Left ventricle myocardium inferior (tissue), 1 donor: ENCODE measurements at regions not wholly inside any gene's neighbourhood (a gene's known extent, or its start where the extent isn't known, plus 50 kb on each side); places are given as distances from the start of the nearest gene placed in this dataset.

Source experiments
- DNase-seq: peaks from one replicate; pipeline ENCODE4 v3.0.0-alpha.2; 2020
- H3K27ac ChIP-seq: fragments of 200-600 bp; replicated peaks from 2 replicates; pipeline ENCODE4 v1.8.0; 2021
- H3K27me3 ChIP-seq: fragments of 200-600 bp; 2 replicates; pipeline ENCODE4 v1.8.0; 2021; ENCODE audit warnings: low read depth
- H3K36me3 ChIP-seq: fragments of 200-600 bp; 2 replicates; pipeline ENCODE4 v1.8.0; 2021
- H3K4me1 ChIP-seq: fragments of 200-600 bp; 2 replicates; pipeline ENCODE4 v1.8.0; 2021
- H3K4me3 ChIP-seq: fragments of 200-600 bp; 2 replicates; pipeline ENCODE4 v1.8.0; 2021; ENCODE audit warnings: mild to moderate bottlenecking, moderate library complexity
- H3K9me3 ChIP-seq: fragments of 200-600 bp; replicated peaks from 2 replicates; pipeline ENCODE4 v1.8.0; 2021
- CTCF ChIP-seq: fragments of 200-600 bp; IDR thresholded peaks from 2 replicates; pipeline ENCODE4 v1.8.0; 2021; ENCODE audit warnings: antibody characterized with exemption, mild to moderate bottlenecking, borderline replicate concordance
- intact Hi-C: fragments of 100-400 bp; cut with micrococcal nuclease; formaldehyde crosslinking; loops from one replicate; pipeline ENCODE4 v1.11.0; 2022
- donor health status: DM: no; HTN: yes; CAD: no; lungs with severe emphysema.

- Histone ChIP-seq H3K9me3 (no peaks in the 10 kb centered on the region), H3K36me3 (no peaks in the 10 kb centered on the region), H3K27me3 (no peaks in the 10 kb centered on the region), H3K4me3 (no peak overlapping the region), H3K4me1 (no peaks in the 10 kb centered on the region), H3K27ac (no peak overlapping the region)
- TF ChIP-seq CTCF, result no peak
- intact Hi-C loops, result no loop called here
- no peak for DNase-seq
Measured at GRCh38 chr1:87899746-87900145, 571.1 kb downstream of the LMO4 start.

DNA sequence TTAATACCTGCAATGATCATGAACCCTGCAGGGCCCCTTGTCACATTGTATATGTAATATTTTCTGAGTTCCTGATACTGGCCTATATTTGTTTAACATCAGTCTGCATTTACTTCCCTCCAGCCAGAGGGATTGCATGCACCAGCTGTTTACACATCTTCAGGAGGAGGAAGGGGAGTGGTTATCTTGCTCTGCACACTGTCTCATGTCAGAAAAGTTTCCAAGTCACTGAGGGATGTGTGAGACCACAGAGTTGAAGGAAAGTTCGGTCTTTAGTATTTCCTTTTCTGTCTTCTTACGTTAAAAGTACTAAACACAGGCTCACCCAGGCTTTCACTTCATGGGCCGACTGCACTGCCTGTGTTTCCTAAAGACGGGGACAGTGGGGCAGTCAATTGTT lies 574.1 kb downstream of the LMO4 start:
- no peaks in the 10 kb centered on the region for H3K4me1 ChIP-seq

GRCh38 chr1:87903242-87903641 lies 574.6 kb downstream of the LMO4 start:
- no peak for TF ChIP-seq CTCF
- no peaks in the 10 kb centered on the region for H3K4me1 ChIP-seq
- H3K27ac ChIP-seq, result peak overlapping the region; percentile 7

More for the DNA sequence above, 574.1 kb downstream of the LMO4 start:
- no peak for TF ChIP-seq CTCF
- DNase-seq, result no peak
- peak overlapping the region; percentile 7 for H3K27ac ChIP-seq
- peaks cover 3% of the 10 kb centered on the region for H3K9me3 ChIP-seq
- intact Hi-C loops, result no loop called here
- H3K4me3 ChIP-seq, result no peak overlapping the region
- H3K36me3 ChIP-seq, result no peaks in the 10 kb centered on the region
- no peaks in the 10 kb centered on the region for H3K27me3 ChIP-seq

GRCh38 chr1:87904651-87905050 lies 576.0 kb downstream of the LMO4 start:
- H3K4me3 ChIP-seq, result no peak overlapping the region
- H3K9me3 ChIP-seq, result peaks cover 3% of the 10 kb centered on the region
- H3K36me3 ChIP-seq, result no peaks in the 10 kb centered on the region
- no peak for TF ChIP-seq CTCF
- no peak for DNase-seq
- no peaks in the 10 kb centered on the region for H3K27me3 ChIP-seq
- intact Hi-C loops, result no loop called here
- H3K4me1 ChIP-seq, result no peaks in the 10 kb centered on the region
- no peak overlapping the region for H3K27ac ChIP-seq

More at GRCh38 chr1:87903242-87903641, 574.6 kb downstream of the LMO4 start:
- no peak overlapping the region for H3K4me3 ChIP-seq
- intact Hi-C loops, result no loop called here
- peaks cover 3% of the 10 kb centered on the region for H3K9me3 ChIP-seq
- H3K27me3 ChIP-seq, result no peaks in the 10 kb centered on the region
- no peaks in the 10 kb centered on the region for H3K36me3 ChIP-seq
- DNase-seq, result no peak

DNA sequence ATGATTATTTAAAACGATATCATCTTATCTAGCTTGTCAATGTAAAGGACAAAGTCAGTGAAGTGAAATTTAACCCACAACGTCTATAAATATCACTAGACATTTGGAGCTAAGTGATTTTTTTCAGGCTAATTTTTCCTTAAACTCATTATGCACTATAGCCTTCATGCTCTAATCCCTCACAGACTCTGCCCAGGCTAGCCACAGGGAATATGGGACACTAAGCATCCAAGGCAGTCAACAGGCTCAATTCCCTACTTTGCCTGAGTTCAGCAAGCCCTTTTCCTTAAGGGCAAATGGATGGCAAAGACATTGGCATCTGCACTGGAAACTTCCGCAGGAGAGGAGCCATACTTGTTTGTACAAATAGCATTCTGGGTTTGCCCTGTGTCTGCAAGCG lies 577.0 kb downstream of the LMO4 start:
- no peak for DNase-seq
- no peak overlapping the region for H3K27ac ChIP-seq
- intact Hi-C loops, result no loop called here

More for the DNA sequence above, 577.0 kb downstream of the LMO4 start:
- H3K9me3 ChIP-seq, result peaks cover 3% of the 10 kb centered on the region
- no peaks in the 10 kb centered on the region for H3K4me1 ChIP-seq
- TF ChIP-seq CTCF, result no peak
- H3K36me3 ChIP-seq, result no peaks in the 10 kb centered on the region
- no peaks in the 10 kb centered on the region for H3K27me3 ChIP-seq
- no peak overlapping the region for H3K4me3 ChIP-seq
